Activated CD8-positive, alpha-beta memory T cell treated with anti-CD3 and anti-CD28 coated beads for 1 hour (primary cell): ENCODE measurements at regions not wholly inside any gene's neighbourhood (a gene's known extent, or its start where the extent isn't known, plus 50 kb on each side); places are given as distances from the start of the nearest gene placed in this dataset.
"Not testable (repeated sequence)": the region's sequence is repeated elsewhere in the genome, so short reads cannot be mapped to it uniquely, and the experiment has no call there.

ENCODE experiments used
- DNase-seq, 2 donors: peaks; one replicate each; pipeline ENCODE4 v3.0.0-alpha.2; 2020; ENCODE audit warnings: low read depth in 1 of 2; ENCODE audit errors: extremely low read depth in 1 of 2

GRCh38 chr14:105894978-105895881 is 368.8 kb downstream of the TMEM121 start:
- DNase-seq, result no peak

- not testable (repeated sequence) for DNase-seq
These were observed 369.8 kb downstream of the TMEM121 start for GRCh38 chr14:105896206-105896605.

- not testable (repeated sequence) for DNase-seq
These were observed 370.8 kb downstream of the TMEM121 start for GRCh38 chr14:105896961-105897724.

- DNase-seq, result no peak
These were observed 371.3 kb downstream of the TMEM121 start for GRCh38 chr14:105897725-105898113.

GRCh38 chr14:105898482-105899010 is 372.2 kb downstream of the TMEM121 start:
- DNase-seq, result no peak

- no peak for DNase-seq
These were observed 372.8 kb downstream of the TMEM121 start for GRCh38 chr14:105899071-105899641.

GRCh38 chr14:105899657-105900397 is 373.4 kb downstream of the TMEM121 start:
- DNase-seq, result no peak

- no peak for DNase-seq
These were observed 374.2 kb downstream of the TMEM121 start for GRCh38 chr14:105900398-105901160.

- DNase-seq, result no peak
These were observed 374.8 kb downstream of the TMEM121 start for GRCh38 chr14:105901226-105901625.

- DNase-seq, result no peak
These were observed 375.9 kb downstream of the TMEM121 start for GRCh38 chr14:105902131-105902898.

GRCh38 chr14:105902899-105903165 is 376.4 kb downstream of the TMEM121 start:
- not testable (repeated sequence) for DNase-seq

- DNase-seq, result no peak
These were observed 377.6 kb downstream of the TMEM121 start for GRCh38 chr14:105903971-105904370.

GRCh38 chr14:105904379-105904778 is 378.0 kb downstream of the TMEM121 start:
- DNase-seq, result no peak

GRCh38 chr14:105905456-105905855 is 379.1 kb downstream of the TMEM121 start:
- DNase-seq, result no peak

- DNase-seq, result no peak
These were observed 380.9 kb downstream of the TMEM121 start for GRCh38 chr14:105907276-105907675.

- DNase-seq, result no peak
These were observed 381.6 kb downstream of the TMEM121 start for GRCh38 chr14:105908006-105908405.

- DNase-seq, result no peak
These were observed 382.1 kb downstream of the TMEM121 start for GRCh38 chr14:105908481-105908911.

GRCh38 chr14:105909046-105909827 is 382.9 kb downstream of the TMEM121 start:
- DNase-seq, result no peak

- not testable (repeated sequence) for DNase-seq
These were observed 383.4 kb downstream of the TMEM121 start for GRCh38 chr14:105909828-105910120.
